ENCODE measurements at regions not wholly inside any gene's neighbourhood (a gene's known extent, or its start where the extent isn't known, plus 50 kb on each side); places are given as distances from the start of the nearest gene placed in this dataset.

GRCh38 chr13:51518827-51519226, 65.4 kb upstream of the WDFY2 start:
- peak; percentile 89 for DNase-seq

GRCh38 chr13:51519771-51520216, 64.5 kb upstream of the WDFY2 start:
- DNase-seq = no peak

DNA sequence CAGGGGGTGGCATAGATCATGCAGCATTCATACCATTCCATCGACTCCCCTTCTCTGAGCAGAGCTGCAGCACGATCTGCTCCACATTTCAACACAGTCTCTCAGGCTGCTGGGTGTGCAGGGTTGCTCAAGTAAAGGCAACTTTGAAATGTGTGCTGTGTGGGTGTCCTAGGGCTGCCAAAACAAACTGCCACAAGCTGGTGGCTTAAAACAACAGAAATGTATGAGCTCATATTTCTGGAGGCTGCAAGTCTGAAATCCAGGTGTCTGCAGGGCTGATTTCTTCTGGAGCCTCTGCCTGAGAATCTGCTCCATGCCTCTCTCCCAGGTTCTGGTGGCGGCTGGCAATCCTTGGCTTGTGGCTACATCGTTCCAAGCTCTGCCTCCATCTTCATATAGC, 63.7 kb upstream of the WDFY2 start:
- peak; percentile 10 for DNase-seq

- peak; percentile 46 for DNase-seq
Measured at GRCh38 chr13:51523082-51523518, 61.2 kb upstream of the WDFY2 start.

DNA sequence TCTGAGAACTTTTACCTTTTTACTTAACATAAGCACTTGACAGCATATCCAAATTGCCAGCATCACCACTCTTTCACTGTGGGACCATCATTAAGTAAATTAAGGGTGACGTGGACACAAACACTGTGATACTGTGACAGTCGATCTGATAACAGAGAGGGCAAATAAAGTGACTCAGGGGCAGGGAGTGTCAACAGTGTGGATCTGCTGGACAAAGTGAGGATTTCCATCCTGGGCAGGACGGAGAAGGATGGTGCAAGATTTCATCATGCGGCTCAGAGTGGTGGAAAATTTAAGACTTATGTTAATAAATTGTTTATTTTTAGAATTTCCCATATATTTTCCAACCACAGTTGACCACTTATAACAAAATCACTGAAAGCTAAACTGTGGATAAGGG, 60.0 kb upstream of the WDFY2 start:
- no peak for DNase-seq

DNA sequence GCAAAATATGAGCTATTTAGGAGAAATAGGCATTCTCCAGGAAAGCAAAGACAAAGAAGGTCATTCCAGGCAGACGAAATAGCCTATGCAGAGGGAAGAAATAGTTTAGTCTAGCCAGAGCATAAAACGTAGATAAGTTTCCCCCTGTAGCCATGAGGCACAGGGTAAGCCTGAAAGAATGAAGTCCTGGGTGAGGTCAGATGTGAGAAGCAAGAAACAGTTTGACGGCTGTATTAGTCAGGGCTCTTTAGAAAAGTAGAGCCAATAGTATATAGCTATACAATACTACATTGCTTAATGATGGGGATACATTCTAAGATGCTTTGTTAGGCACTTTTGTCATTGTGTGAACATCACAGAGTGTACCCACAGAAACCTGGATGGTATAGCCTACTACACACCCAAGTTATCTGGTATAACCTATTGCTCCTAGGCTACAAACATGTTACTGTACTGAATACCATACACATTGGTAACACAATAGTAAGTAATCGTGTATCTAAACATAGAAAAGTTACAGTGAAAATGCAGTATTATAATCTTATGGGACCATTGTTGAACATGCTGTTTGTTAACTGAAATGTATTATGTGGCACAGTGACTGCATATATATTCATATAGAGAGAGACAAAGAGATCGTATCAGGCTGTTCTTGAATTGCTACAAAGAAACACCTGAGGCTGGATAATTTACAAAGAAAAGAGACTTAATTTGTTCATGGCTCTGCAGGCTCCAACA, 59.3 kb upstream of the WDFY2 start:
- DNase-seq = no peak

DNA sequence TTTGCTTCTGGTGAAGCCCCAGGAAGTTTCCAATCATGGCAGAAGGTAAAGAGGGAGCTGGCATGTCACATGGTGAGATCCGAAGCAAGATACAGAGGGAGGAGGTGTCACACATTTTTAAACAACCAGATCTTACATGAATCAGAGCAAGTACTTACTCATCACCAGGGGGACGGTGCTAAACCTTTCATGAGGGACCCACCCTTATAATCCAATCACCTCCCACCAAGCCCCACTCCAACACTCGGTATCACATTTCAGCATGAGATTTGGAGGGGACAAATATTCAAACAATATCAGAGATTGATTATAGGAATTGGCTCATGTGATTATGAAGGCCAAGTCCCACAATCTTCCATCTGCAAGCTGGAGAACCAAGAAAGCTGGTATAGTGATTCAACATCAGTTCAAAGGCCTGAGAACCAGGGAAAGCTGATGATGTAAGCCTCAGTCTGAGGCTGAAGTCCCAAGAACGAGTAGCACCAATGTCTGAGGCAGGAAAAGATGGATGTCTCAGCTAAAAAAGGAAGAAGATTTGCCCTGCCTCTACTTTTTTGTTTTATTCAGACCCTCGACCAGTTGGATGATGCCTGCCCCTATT, 58.6 kb upstream of the WDFY2 start:
- no peak for DNase-seq

- no peak for DNase-seq
Measured at GRCh38 chr13:51526202-51526601, 58.1 kb upstream of the WDFY2 start.

DNA sequence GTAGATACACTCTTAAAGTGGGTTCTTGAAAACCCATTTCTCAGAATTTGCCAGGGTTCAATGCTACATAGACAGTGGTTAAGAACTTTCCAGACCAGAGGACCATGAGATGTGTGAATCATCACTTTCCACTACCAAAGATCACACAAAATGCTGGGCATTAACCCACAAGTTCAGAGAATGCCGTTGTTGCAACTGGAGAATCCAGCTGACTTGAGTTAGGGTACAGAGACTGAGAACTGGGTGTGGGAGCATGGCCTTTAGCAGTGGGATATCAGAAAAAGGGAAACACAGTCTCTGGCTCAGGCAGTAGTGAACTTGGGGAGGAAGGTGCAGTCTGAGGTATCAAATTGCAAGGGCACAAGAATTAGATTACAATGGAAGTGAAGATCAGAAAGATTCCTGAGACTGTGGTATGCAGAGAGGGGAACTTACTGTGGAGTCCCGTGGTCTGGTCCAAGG, 51.5 kb upstream of the WDFY2 start:
- peak; percentile 36 for DNase-seq

DNA sequence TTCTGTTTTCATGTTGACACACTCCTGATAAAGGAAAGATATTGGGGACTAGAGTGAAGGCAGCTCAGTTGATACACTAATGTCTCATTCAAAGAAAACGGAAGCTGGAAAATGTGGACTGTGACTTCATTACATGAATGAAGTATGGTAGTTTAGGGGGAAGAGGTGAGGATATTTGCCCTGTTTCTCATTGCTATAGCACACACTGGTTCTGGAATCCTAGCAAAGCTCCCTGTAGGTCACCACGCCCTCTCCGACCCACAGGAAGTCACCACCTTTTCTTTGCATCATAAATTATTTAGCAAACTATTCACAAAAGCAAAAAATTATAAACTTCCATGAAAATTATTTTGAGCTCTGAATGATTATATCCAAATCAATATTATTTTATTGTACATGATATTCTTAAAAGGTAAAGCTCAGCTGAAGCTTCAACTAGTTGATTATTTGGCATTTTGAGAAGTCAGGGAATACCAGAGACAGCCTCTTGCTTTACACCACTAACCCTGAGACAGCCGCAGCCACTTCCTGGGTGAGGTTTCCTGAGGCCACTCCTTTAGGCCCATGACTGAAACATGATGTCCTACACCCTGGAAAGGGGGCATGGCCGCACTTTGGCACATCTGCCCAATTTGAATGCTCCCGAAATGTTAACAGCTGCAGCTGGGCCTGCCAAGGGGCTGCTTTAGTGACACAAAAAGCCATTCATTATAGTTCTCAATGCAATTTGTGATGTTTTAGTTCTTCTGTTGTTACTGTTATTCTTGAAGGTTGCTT, 50.0 kb upstream of the WDFY2 start:
- peak; percentile 53 for DNase-seq
